H9 (cell line): ENCODE measurements at regions not wholly inside any gene's neighbourhood (a gene's known extent, or its start where the extent isn't known, plus 50 kb on each side); places are given as distances from the start of the nearest gene placed in this dataset.

ENCODE experiments used
- DNase-seq: peaks from one replicate; pipeline ENCODE4 v3.0.0-alpha.2; 2017
- H2AFZ ChIP-seq: one replicate; pipeline ENCODE4 v1.6.1; 2013; ENCODE audit warnings: mild to moderate bottlenecking, low read length, control low read depth, moderate library complexity
- H2AK5ac ChIP-seq: 2 replicates; pipeline ENCODE4 v1.6.1; 2013; ENCODE audit warnings: low read length, control low read depth, mixed read lengths; ENCODE audit not compliant: insufficient read length
- H2BK120ac ChIP-seq: one replicate; pipeline ENCODE4 v1.6.1; 2013; ENCODE audit warnings: low read depth, mild to moderate bottlenecking, low read length, control low read depth, inconsistent platforms; ENCODE audit not compliant: poor library complexity, severe bottlenecking
- H2BK12ac ChIP-seq: 2 replicates; pipeline ENCODE4 v1.6.1; 2013; ENCODE audit warnings: low read length, control low read depth, mixed read lengths, low read depth; ENCODE audit not compliant: insufficient read length
- H2BK15ac ChIP-seq: 2 replicates; pipeline ENCODE4 v1.6.1; 2013; ENCODE audit warnings: low read depth, low read length, control low read depth
- H2BK20ac ChIP-seq: one replicate; pipeline ENCODE4 v1.6.1; 2013; ENCODE audit warnings: low read depth, mild to moderate bottlenecking, low read length, control low read depth, inconsistent platforms; ENCODE audit not compliant: poor library complexity, severe bottlenecking
- H2BK5ac ChIP-seq: 2 replicates; pipeline ENCODE4 v1.6.1; 2013; ENCODE audit warnings: low read length, control low read depth, mixed read lengths; ENCODE audit not compliant: insufficient read length
- H3K14ac ChIP-seq: 2 replicates; pipeline ENCODE4 v1.6.1; 2013; ENCODE audit warnings: low read length, control low read depth; ENCODE audit not compliant: insufficient read depth
- H3K18ac ChIP-seq: 2 replicates; pipeline ENCODE4 v1.6.1; 2013; ENCODE audit warnings: low read depth, mild to moderate bottlenecking, mixed read lengths, low read length, control low read depth; ENCODE audit not compliant: insufficient read length
- H3K23ac ChIP-seq: 2 replicates; pipeline ENCODE4 v1.6.1; 2013; ENCODE audit warnings: low read length, control low read depth, mixed read lengths, low read depth; ENCODE audit not compliant: insufficient read length
- H3K23me2 ChIP-seq: 2 replicates; pipeline ENCODE4 v1.6.1; 2013; ENCODE audit warnings: low read depth, mild to moderate bottlenecking, mixed read lengths, low read length, control low read depth; ENCODE audit not compliant: insufficient read length, poor library complexity, severe bottlenecking
- H3K27ac ChIP-seq: 2 replicates; pipeline ENCODE4 v1.5.1; 2013; ENCODE audit warnings: low read length, control low read depth, mixed read lengths, low read depth; ENCODE audit not compliant: insufficient read length
- H3K27me3 ChIP-seq: 2 replicates; pipeline ENCODE4 v1.6.1; 2013; ENCODE audit warnings: low read length, control low read depth, inconsistent platforms; ENCODE audit not compliant: insufficient read depth
- H3K4ac ChIP-seq: 2 replicates; pipeline ENCODE4 v1.6.1; 2013; ENCODE audit warnings: low read depth, mild to moderate bottlenecking, control low read depth, inconsistent platforms, low read length, moderate library complexity
- H3K4me1 ChIP-seq: 2 replicates; pipeline ENCODE4 v1.6.1; 2013; ENCODE audit warnings: low read length, control low read depth, inconsistent platforms; ENCODE audit not compliant: insufficient read depth
- H3K4me2 ChIP-seq: 2 replicates; pipeline ENCODE4 v1.6.1; 2013; ENCODE audit warnings: low read length, control low read depth, mixed read lengths; ENCODE audit not compliant: insufficient read length, insufficient read depth
- H3K56ac ChIP-seq: 2 replicates; pipeline ENCODE4 v1.6.1; 2013; ENCODE audit warnings: low read depth, mild to moderate bottlenecking, mixed read lengths, low read length, control low read depth; ENCODE audit not compliant: insufficient read length
- H3K79me1 ChIP-seq: 2 replicates; pipeline ENCODE4 v1.6.1; 2013; ENCODE audit warnings: low read depth, mild to moderate bottlenecking, moderate library complexity, low read length, control low read depth, inconsistent platforms; ENCODE audit not compliant: insufficient read depth, poor library complexity, severe bottlenecking
- H3K79me2 ChIP-seq: 2 replicates; pipeline ENCODE4 v1.6.1; 2013; ENCODE audit warnings: low read length, control low read depth, inconsistent platforms; ENCODE audit not compliant: insufficient read depth
- H3K9ac ChIP-seq: 2 replicates; pipeline ENCODE4 v1.6.1; 2013; ENCODE audit warnings: low read length, control low read depth, mixed read lengths; ENCODE audit not compliant: insufficient read length; ENCODE audit errors: extremely low read depth
- H3K9me3 ChIP-seq: one replicate; pipeline ENCODE4 v1.6.1; 2013; ENCODE audit warnings: low read depth, low read length, inconsistent platforms; ENCODE audit not compliant: control insufficient read depth
- H3T11ph ChIP-seq: one replicate; pipeline ENCODE4 v1.6.1; 2013; ENCODE audit warnings: mild to moderate bottlenecking, low read length, control low read depth, inconsistent platforms
- H4K20me1 ChIP-seq: one replicate; pipeline ENCODE4 v1.6.1; 2013; ENCODE audit not compliant: control insufficient read depth, insufficient read length, insufficient read depth
- H4K5ac ChIP-seq: 2 replicates; pipeline ENCODE4 v1.6.1; 2013; ENCODE audit warnings: low read depth, mild to moderate bottlenecking, mixed read lengths, low read length, control low read depth; ENCODE audit not compliant: insufficient read length
- H4K8ac ChIP-seq: replicated peaks from 2 replicates; pipeline ENCODE4 v1.6.1; 2013; ENCODE audit warnings: low read length, control low read depth, mixed read lengths, low read depth; ENCODE audit not compliant: insufficient read length
- H4K91ac ChIP-seq: 2 replicates; pipeline ENCODE4 v1.6.1; 2013; ENCODE audit warnings: low read depth, mild to moderate bottlenecking, moderate library complexity, mixed read lengths, low read length, control low read depth; ENCODE audit not compliant: insufficient read length
- H3K27ac Mint-ChIP-seq, 3 experiments: 2 replicates in 2 of 3; 3 replicates in 1 of 3; pipeline ENCODE4 v1.8.0; 2020 to 2021; ENCODE audit warnings: mixed read lengths in 3 of 3, mild to moderate bottlenecking in 1 of 3, moderate library complexity in 1 of 3
- H3K27me3 Mint-ChIP-seq: 2 replicates; pipeline ENCODE4 v1.8.0; 2021; ENCODE audit warnings: low read depth, mild to moderate bottlenecking, moderate library complexity, mixed read lengths
- H3K36me3 Mint-ChIP-seq, 3 experiments: 2 replicates in 2 of 3; 3 replicates in 1 of 3; pipeline ENCODE4 v1.8.0; 2020 to 2021; ENCODE audit warnings: low read depth in 3 of 3, mixed read lengths in 3 of 3; ENCODE audit not compliant: insufficient read depth in 1 of 3
- H3K4me1 Mint-ChIP-seq, 2 experiments: 2 replicates each; pipeline ENCODE4 v1.8.0; 2020; ENCODE audit warnings: mixed read lengths in 2 of 2
- H3K4me3 Mint-ChIP-seq, 2 experiments: 2 replicates in 1 of 2; 3 replicates in 1 of 2; pipeline ENCODE4 v1.8.0; 2020 to 2021; ENCODE audit warnings: mild to moderate bottlenecking in 2 of 2, mixed read lengths in 2 of 2, moderate library complexity in 1 of 2
- H3K9me3 Mint-ChIP-seq, 2 experiments: 2 replicates in 1 of 2; 3 replicates in 1 of 2; pipeline ENCODE4 v1.8.0; 2020; ENCODE audit warnings: mild to moderate bottlenecking in 2 of 2, mixed read lengths in 2 of 2, moderate library complexity in 1 of 2
- CTCF ChIP-seq: fragments of 200-600 bp; sonication (generic); conservative IDR thresholded peaks from 3 replicates; pipeline ENCODE4 v1.8.0; 2021; ENCODE audit warnings: antibody characterized with exemption, mild to moderate bottlenecking
- WGBS: extraction: QIAGEN DNeasy Blood & Tissue Kit; methylation state at CpG from one replicate; pipeline ENCODE4 v1.1.7; 2013; ENCODE audit warnings: missing lambda C conversion rate, low lambda C conversion rate, mixed read lengths; ENCODE audit not compliant: insufficient read length; ENCODE audit errors: extremely low coverage; 5-methylcytosine and 5-hydroxymethylcytosine counted together

GRCh38 chr3:147507638-147508286, 98.6 kb downstream of the ZIC1 start:
- H2BK15ac ChIP-seq = no peak overlapping the region
- no peak overlapping the region for H2BK5ac ChIP-seq
- no peaks in the 10 kb centered on the region for H3K79me2 ChIP-seq
- H2AK5ac ChIP-seq = no peak overlapping the region
- Mint-ChIP-seq H3K27ac (no peak overlapping the region), H3K4me1 (no peaks in the 10 kb centered on the region), H3K36me3 (no peaks in the 10 kb centered on the region), H3K9me3 (no peaks in the 10 kb centered on the region; a peak in 1 of 5 replicates), H3K27me3 (no peaks in the 10 kb centered on the region), H3K4me3 (no peak overlapping the region)
- no peak overlapping the region for H3K4me2 ChIP-seq
- H3K23ac ChIP-seq = no peak overlapping the region
- no peak overlapping the region for H3K14ac ChIP-seq
- no peaks in the 10 kb centered on the region for H3K4me1 ChIP-seq
- no peak overlapping the region for H4K5ac ChIP-seq
- H4K8ac ChIP-seq = no peak overlapping the region
- no peak overlapping the region for H2BK120ac ChIP-seq
- no peak overlapping the region for H3K9ac ChIP-seq
- H2BK20ac ChIP-seq = no peak overlapping the region
- no CpG with 5 or more reads among the region's 3 CpGs for WGBS
- H4K20me1 ChIP-seq = no peaks in the 10 kb centered on the region
- H3K56ac ChIP-seq = no peak overlapping the region
- H3K4ac ChIP-seq = no peak overlapping the region
- no peak for DNase-seq
- H3K18ac ChIP-seq = no peak overlapping the region
- H3K27ac ChIP-seq = no peak overlapping the region
- H3T11ph ChIP-seq = no peak overlapping the region
- H3K79me1 ChIP-seq = no peaks in the 10 kb centered on the region
- no peaks in the 10 kb centered on the region for H3K9me3 ChIP-seq
- TF ChIP-seq CTCF = no peak
- H4K91ac ChIP-seq = no peak overlapping the region
- no peak overlapping the region for H2AFZ ChIP-seq
- no peaks in the 10 kb centered on the region for H3K27me3 ChIP-seq
- H3K23me2 ChIP-seq = no peaks in the 10 kb centered on the region
- H2BK12ac ChIP-seq = no peak overlapping the region
